Hepatic stellate cell (primary cell): ENCODE measurements at regions not wholly inside any gene's neighbourhood (a gene's known extent, or its start where the extent isn't known, plus 50 kb on each side); places are given as distances from the start of the nearest gene placed in this dataset.
"Not testable (repeated sequence)": the region's sequence is repeated elsewhere in the genome, so short reads cannot be mapped to it uniquely, and the experiment has no call there.

Experiments used
- DNase-seq: peaks from one replicate; pipeline ENCODE4 v3.0.0; 2011; ENCODE audit warnings: low spot score

GRCh38 chr4:162841753-162842152 lies 324.9 kb downstream of the NAF1 start:
- DNase-seq = no peak

GRCh38 chr4:162839814-162840213 lies 326.9 kb downstream of the NAF1 start:
- DNase-seq = no peak

- DNase-seq = no peak
These were observed 328.0 kb downstream of the NAF1 start for GRCh38 chr4:162838671-162839070.

- DNase-seq = no peak
These were observed 329.0 kb downstream of the NAF1 start for GRCh38 chr4:162837679-162838078.

GRCh38 chr4:162837241-162837640 lies 329.4 kb downstream of the NAF1 start:
- DNase-seq = no peak

GRCh38 chr4:162836773-162837172 lies 329.9 kb downstream of the NAF1 start:
- no peak for DNase-seq

- DNase-seq = not testable (repeated sequence)
These were observed 330.4 kb downstream of the NAF1 start for GRCh38 chr4:162836258-162836657.

GRCh38 chr4:162830899-162831298 lies 335.8 kb downstream of the NAF1 start:
- no peak for DNase-seq

GRCh38 chr4:162817374-162817773 lies 349.3 kb downstream of the NAF1 start:
- DNase-seq = not testable (repeated sequence)

GRCh38 chr4:162804351-162804924 lies 362.3 kb downstream of the NAF1 start:
- DNase-seq = no peak

- no peak for DNase-seq
These were observed 363.3 kb downstream of the NAF1 start for GRCh38 chr4:162803378-162803777.

GRCh38 chr4:162797108-162797507 lies 369.6 kb downstream of the NAF1 start:
- DNase-seq = no peak

GRCh38 chr4:162793571-162793970 lies 373.1 kb downstream of the NAF1 start:
- no peak for DNase-seq

- DNase-seq = no peak
These were observed 373.7 kb downstream of the NAF1 start for GRCh38 chr4:162793004-162793403.

GRCh38 chr4:162791226-162791625 lies 375.5 kb downstream of the NAF1 start:
- DNase-seq = no peak

- no peak for DNase-seq
These were observed 379.6 kb downstream of the NAF1 start for GRCh38 chr4:162787120-162787519.

- DNase-seq = no peak
These were observed 383.7 kb downstream of the NAF1 start for GRCh38 chr4:162782778-162783525.

- DNase-seq = no peak
These were observed 384.5 kb downstream of the NAF1 start for GRCh38 chr4:162782096-162782777.

- no peak for DNase-seq
These were observed 395.8 kb downstream of the NAF1 start for GRCh38 chr4:162770761-162771490.

GRCh38 chr4:162767083-162767482 lies 399.6 kb downstream of the NAF1 start:
- no peak for DNase-seq

GRCh38 chr4:162761965-162762364 lies 404.7 kb downstream of the NAF1 start:
- no peak for DNase-seq

GRCh38 chr4:162740228-162740627 lies 426.5 kb downstream of the NAF1 start:
- not testable (repeated sequence) for DNase-seq

- not testable (repeated sequence) for DNase-seq
These were observed 427.1 kb downstream of the NAF1 start for GRCh38 chr4:162739596-162739995.
